IMR-90 (cell line): ENCODE measurements at regions not wholly inside any gene's neighbourhood (a gene's known extent, or its start where the extent isn't known, plus 50 kb on each side); places are given as distances from the start of the nearest gene placed in this dataset.
A peak's percentile ranks its signal among the peaks of the same experiment; 100 is the strongest.

Experiments
- ATAC-seq: fragments of 200-7000 bp; cut with Tn5 transposase; 2 replicates; pipeline ENCODE4 v1.9.1; 2020; ENCODE audit warnings: low read depth, mild to moderate bottlenecking, moderate library complexity
- BruUV-seq: library from RNA; stranded (reverse); fragments of 400-500 nt; replicated peaks from 2 replicates; lab custom pipeline; 2021; lab: Mats Ljungman, UMichigan
- CTCF ChIA-PET: fragments of 300-600 bp; formaldehyde crosslinking; extraction: SDS; loops from one replicate; lab custom pipeline; 2021; ENCODE audit warnings: antibody characterized with exemption; lab: Yijun Ruan, JAX
- POLR2A ChIA-PET: fragments of 300-600 bp; sonication (Branson Sonifier 250); formaldehyde crosslinking; loops from one replicate; lab custom pipeline; 2022; ENCODE audit warnings: antibody characterized with exemption; ENCODE audit not compliant: unreplicated experiment; lab: Charles Lee
- DNase-seq: peaks from one replicate; pipeline ENCODE4 v3.0.0; 2013
- H2AFZ ChIP-seq: replicated peaks from 2 replicates; pipeline ENCODE3; 2013; ENCODE audit warnings: low read length, mild to moderate bottlenecking; ENCODE audit not compliant: poor library complexity
- H2AK5ac ChIP-seq: 2 replicates; pipeline ENCODE4 v1.6.1; 2013; ENCODE audit warnings: low read depth, low read length, inconsistent platforms
- H2AK9ac ChIP-seq: replicated peaks from 2 replicates; pipeline ENCODE3; 2013; ENCODE audit warnings: mild to moderate bottlenecking, low read depth, low read length, moderate library complexity; ENCODE audit not compliant: poor library complexity
- H2BK120ac ChIP-seq: 2 replicates; pipeline ENCODE4 v1.6.1; 2013; ENCODE audit warnings: low read depth, low read length, inconsistent platforms
- H2BK15ac ChIP-seq: 3 replicates; pipeline ENCODE4 v1.6.1; 2013; ENCODE audit warnings: low read depth, low read length, inconsistent platforms
- H2BK20ac ChIP-seq: 2 replicates; pipeline ENCODE4 v1.6.1; 2013; ENCODE audit warnings: low read depth, mild to moderate bottlenecking, inconsistent platforms, low read length, moderate library complexity
- H2BK5ac ChIP-seq: 2 replicates; pipeline ENCODE4 v1.6.1; 2013; ENCODE audit warnings: mild to moderate bottlenecking, low read depth, low read length, inconsistent platforms; ENCODE audit not compliant: poor library complexity, severe bottlenecking
- H3K14ac ChIP-seq: replicated peaks from 2 replicates; pipeline ENCODE4 v1.6.1; 2013; ENCODE audit warnings: low read depth, low read length, inconsistent platforms
- H3K18ac ChIP-seq: 2 replicates; pipeline ENCODE4 v1.6.1; 2013; ENCODE audit warnings: low read depth, low read length, control low read depth
- H3K23ac ChIP-seq: 2 replicates; pipeline ENCODE4 v1.6.1; 2013; ENCODE audit warnings: low read depth, low read length, inconsistent platforms
- H3K27ac ChIP-seq: 2 replicates; pipeline ENCODE4 v1.5.1; 2013; ENCODE audit warnings: mild to moderate bottlenecking, control low read depth, low read length; ENCODE audit not compliant: insufficient read depth
- H3K27me3 ChIP-seq: 2 replicates; pipeline ENCODE4 v1.6.1; 2013; ENCODE audit warnings: low read length; ENCODE audit not compliant: control insufficient read depth, insufficient read depth
- H3K36me3 ChIP-seq: 2 replicates; pipeline ENCODE4 v1.6.1; 2013; ENCODE audit warnings: low read length, mixed read lengths; ENCODE audit not compliant: control insufficient read depth, insufficient read depth
- H3K4ac ChIP-seq: 2 replicates; pipeline ENCODE4 v1.6.1; 2013; ENCODE audit warnings: low read depth, low read length, inconsistent platforms
- H3K4me1 ChIP-seq: 2 replicates; pipeline ENCODE4 v1.6.1; 2013; ENCODE audit warnings: low read length, mixed read lengths; ENCODE audit not compliant: control insufficient read depth, insufficient read depth
- H3K4me2 ChIP-seq: 2 replicates; pipeline ENCODE4 v1.6.1; 2013; ENCODE audit warnings: low read depth, mild to moderate bottlenecking, control low read depth, low read length, moderate library complexity
- H3K4me3 ChIP-seq: 2 replicates; pipeline ENCODE4 v1.5.1; 2013; ENCODE audit warnings: low read depth, mild to moderate bottlenecking, control low read depth, low read length, moderate library complexity; ENCODE audit not compliant: insufficient read depth
- H3K56ac ChIP-seq: 2 replicates; pipeline ENCODE4 v1.6.1; 2013; ENCODE audit warnings: low read length, inconsistent platforms; ENCODE audit not compliant: insufficient read depth; ENCODE audit errors: extremely low read depth
- H3K79me1 ChIP-seq, 2 experiments: 2 replicates each; pipeline ENCODE4 v1.6.1; 2013; ENCODE audit warnings: low read length in 2 of 2, inconsistent platforms in 1 of 2, low read depth in 1 of 2
- H3K9ac ChIP-seq: 2 replicates; pipeline ENCODE4 v1.6.1; 2013; ENCODE audit warnings: low read depth, low read length, control low read depth
- H3K9me1 ChIP-seq: 2 replicates; pipeline ENCODE4 v1.6.1; 2013; ENCODE audit warnings: low read length, inconsistent platforms; ENCODE audit not compliant: insufficient read depth
- H3K9me3 ChIP-seq: 2 replicates; pipeline ENCODE4 v1.6.1; 2013; ENCODE audit warnings: low read length; ENCODE audit not compliant: control insufficient read depth, insufficient read depth
- H4K20me1 ChIP-seq: 2 replicates; pipeline ENCODE4 v1.6.1; 2013; ENCODE audit warnings: low read length, inconsistent platforms; ENCODE audit not compliant: insufficient read depth
- H4K5ac ChIP-seq: 2 replicates; pipeline ENCODE4 v1.6.1; 2013; ENCODE audit warnings: mild to moderate bottlenecking, low read depth, low read length, control low read depth
- H4K8ac ChIP-seq, 2 experiments: 2 replicates each; pipeline ENCODE4 v1.6.1; 2013; ENCODE audit warnings: low read depth in 2 of 2, low read length in 2 of 2, control low read depth in 1 of 2, inconsistent platforms in 1 of 2
- H4K91ac ChIP-seq: 2 replicates; pipeline ENCODE4 v1.6.1; 2013; ENCODE audit warnings: low read depth, low read length, inconsistent platforms; ENCODE audit not compliant: insufficient read depth
- BHLHE40 ChIP-seq: fragments of 150-350 bp; IDR thresholded peaks from 2 replicates; pipeline ENCODE4 v1.6.1; 2016; ENCODE audit warnings: mild to moderate bottlenecking, low read depth, low read length
- CHD1 ChIP-seq: IDR thresholded peaks from 2 replicates; pipeline ENCODE4 v1.6.1; 2012; ENCODE audit warnings: low read depth, low read length, improper control_type of control experiment
- FOS ChIP-seq: fragments of 150-350 bp; IDR thresholded peaks from 2 replicates; pipeline ENCODE4 v1.6.1; 2016; ENCODE audit warnings: low read depth, low read length
- NFE2L2 ChIP-seq: fragments of 150-350 bp; IDR thresholded peaks from 2 replicates; pipeline ENCODE4 v1.6.1; 2016; ENCODE audit warnings: low read depth, mild to moderate bottlenecking, low read length
- RAD21 ChIP-seq: IDR thresholded peaks from 2 replicates; pipeline ENCODE4 v1.6.1; 2012; ENCODE audit warnings: low read length, improper control_type of control experiment
- RCOR1 ChIP-seq: IDR thresholded peaks from 2 replicates; pipeline ENCODE4 v1.6.1; 2012; ENCODE audit warnings: mild to moderate bottlenecking, low read length, improper control_type of control experiment; ENCODE audit not compliant: insufficient replicate concordance
- WGBS, 2 experiments: methylation state at CpG; one replicate each; pipeline versions ENCODE4 v1.1.5 to v1.1.7; 2013; ENCODE audit warnings: missing lambda C conversion rate in 2 of 2; ENCODE audit not compliant: insufficient read length in 1 of 2; ENCODE audit errors: extremely low coverage in 2 of 2; 5-methylcytosine and 5-hydroxymethylcytosine counted together
- dilution Hi-C: fragments of 300-500 bp; cut with HindIII; formaldehyde crosslinking; loops from one replicate; pipeline ENCODE4 v1.14.3; 2018; ENCODE audit warnings: low sequenced_read_pairs; ENCODE audit not compliant: unreplicated experiment
- in situ Hi-C: fragments of 300-500 bp; cut with MboI; formaldehyde crosslinking; loops from 3 replicates; pipeline ENCODE4 v1.14.3; 2019; ENCODE audit warnings: low sequenced_read_pairs, inconsistent platforms, mixed read lengths
- intact Hi-C: fragments of 100-400 bp; cut with micrococcal nuclease; formaldehyde crosslinking; loops from 2 replicates; pipeline ENCODE4 v1.10.0; 2022

- Histone ChIP-seq H3K36me3 (no peaks in the 10 kb centered on the region), H3K4me3 (no peak overlapping the region), H3K23ac (no peak overlapping the region), H4K8ac (no peak overlapping the region; a peak in 1 of 4 replicates), H2BK20ac (no peak overlapping the region; the same call in 1 of the 2 replicates), H3K27me3 (no peaks in the 10 kb centered on the region; the same call in 1 of the 2 replicates), H3K9me1 (peaks cover 13% of the 10 kb centered on the region), H2AK5ac (no peak overlapping the region), H2AK9ac (no peak overlapping the region), H2BK120ac (no peak overlapping the region), H4K5ac (no peak overlapping the region), H3K27ac (no peak overlapping the region), H3K79me1 (no peaks in the 10 kb centered on the region), H3K4me2 (no peak overlapping the region), H3K56ac (no peak overlapping the region; the same call in 1 of the 2 replicates), H3K9ac (no peak overlapping the region), H2AFZ (no peak overlapping the region), H4K91ac (no peak overlapping the region), H2BK5ac (peak overlapping the region; percentile 35), H3K4me1 (peaks cover 12% of the 10 kb centered on the region), H3K14ac (peak overlapping the region; percentile 39; the same call in 1 of the 2 replicates), H4K20me1 (no peaks in the 10 kb centered on the region), H3K18ac (no peak overlapping the region), H2BK15ac (no peak overlapping the region), H3K4ac (peak overlapping the region; percentile 8; the same call in 1 of the 2 replicates), H3K9me3 (peaks cover 4% of the 10 kb centered on the region)
- dilution Hi-C loops (no loop called here), intact Hi-C loops (no loop called here), in situ Hi-C loops (loop anchor here (5.0 kb wide), 1 partner anchor 77 kb away; no protein-coding TSS in a partner anchor)
- TF ChIP-seq RCOR1, result no peak
- no peak for TF ChIP-seq FOS
- TF ChIP-seq BHLHE40, result no peak
- TF ChIP-seq RAD21, result no peak
- TF ChIP-seq CHD1, result no peak
- no peak for TF ChIP-seq NFE2L2
- 73% methylated on average over 3 of the region's 4 CpGs; no CpG with 5 or more reads in 1 of the 2 experiments for WGBS, 2 experiments
- CTCF ChIA-PET, result interaction anchor here (1.1 to 1.4 kb wide), 2 partner anchors 74 to 77 kb away, joined by 3 read pairs; no protein-coding TSS in a partner anchor
- POLR2A ChIA-PET, result no interaction called here
- no TSS peak for BruUV-seq
- ATAC-seq (no peak), DNase-seq (peak; percentile 33)
These were observed 82.8 kb upstream of the COL13A1 start for GRCh38 chr10:69718951-69719350.
